ENCODE measurements at regions not wholly inside any gene's neighbourhood (a gene's known extent, or its start where the extent isn't known, plus 50 kb on each side); places are given as distances from the start of the nearest gene placed in this dataset.

- Histone ChIP-seq H3K9me3 (ENCODE audit: control insufficient read depth, insufficient read depth, low read length) (peaks cover 3% of the 10 kb centered on the region; the same call in 1 of the 2 replicates), H3K36me3 (ENCODE audit: insufficient read depth, low read length) (no peaks in the 10 kb centered on the region), H3K9ac (ENCODE audit: low read depth, low read length) (no peak overlapping the region), H3K4me1 (ENCODE audit: insufficient read depth, low read length) (peaks cover 16% of the 10 kb centered on the region; the same call in 1 of the 2 replicates)
These were observed 475.0 kb downstream of the MIAT start for GRCh38 chr22:27132400-27132799.

GRCh38 chr22:27133019-27133431 is 475.6 kb downstream of the MIAT start:
- peaks cover 3% of the 10 kb centered on the region; the same call in 1 of the 2 replicates for H3K9me3 ChIP-seq (ENCODE audit: control insufficient read depth, insufficient read depth, low read length)
- peaks cover 16% of the 10 kb centered on the region; the same call in 1 of the 2 replicates for H3K4me1 ChIP-seq (ENCODE audit: insufficient read depth, low read length)
- H3K9ac ChIP-seq (ENCODE audit: low read depth, low read length): no peak overlapping the region
- H3K36me3 ChIP-seq (ENCODE audit: insufficient read depth, low read length): no peaks in the 10 kb centered on the region

GRCh38 chr22:27133681-27134314 is 476.4 kb downstream of the MIAT start:
- H3K36me3 ChIP-seq (ENCODE audit: insufficient read depth, low read length): no peaks in the 10 kb centered on the region
- peaks cover 16% of the 10 kb centered on the region; the same call in 1 of the 2 replicates for H3K4me1 ChIP-seq (ENCODE audit: insufficient read depth, low read length)
- peaks cover 3% of the 10 kb centered on the region; the same call in 1 of the 2 replicates for H3K9me3 ChIP-seq (ENCODE audit: control insufficient read depth, insufficient read depth, low read length)
- 0 out of 2 replicates have a peak overlapping the region, but pooled peaks have one; percentile 2 for H3K9ac ChIP-seq (ENCODE audit: low read depth, low read length)

GRCh38 chr22:27134315-27134701 is 476.9 kb downstream of the MIAT start:
- no peaks in the 10 kb centered on the region for H3K36me3 ChIP-seq (ENCODE audit: insufficient read depth, low read length)
- H3K9ac ChIP-seq (ENCODE audit: low read depth, low read length): no peak overlapping the region
- peaks cover 3% of the 10 kb centered on the region; the same call in 1 of the 2 replicates for H3K9me3 ChIP-seq (ENCODE audit: control insufficient read depth, insufficient read depth, low read length)
- H3K4me1 ChIP-seq (ENCODE audit: insufficient read depth, low read length): peaks cover 16% of the 10 kb centered on the region; the same call in 1 of the 2 replicates

- peaks cover 16% of the 10 kb centered on the region; the same call in 1 of the 2 replicates for H3K4me1 ChIP-seq (ENCODE audit: insufficient read depth, low read length)
These were observed 477.9 kb downstream of the MIAT start for GRCh38 chr22:27135031-27135981.

GRCh38 chr22:27136596-27136995 is 479.2 kb downstream of the MIAT start:
- Histone ChIP-seq H3K36me3 (ENCODE audit: insufficient read depth, low read length) (no peaks in the 10 kb centered on the region), H3K9ac (ENCODE audit: low read depth, low read length) (no peak overlapping the region), H3K4me1 (ENCODE audit: insufficient read depth, low read length) (peaks cover 16% of the 10 kb centered on the region; the same call in 1 of the 2 replicates), H3K9me3 (ENCODE audit: control insufficient read depth, insufficient read depth, low read length) (peaks cover 3% of the 10 kb centered on the region; the same call in 1 of the 2 replicates)

More at GRCh38 chr22:27135031-27135981, 477.9 kb downstream of the MIAT start:
- no peaks in the 10 kb centered on the region for H3K36me3 ChIP-seq (ENCODE audit: insufficient read depth, low read length)
- no peak overlapping the region for H3K9ac ChIP-seq (ENCODE audit: low read depth, low read length)
- H3K9me3 ChIP-seq (ENCODE audit: control insufficient read depth, insufficient read depth, low read length): peaks cover 3% of the 10 kb centered on the region; the same call in 1 of the 2 replicates

- H3K36me3 ChIP-seq (ENCODE audit: insufficient read depth, low read length): no peaks in the 10 kb centered on the region
- peaks cover 16% of the 10 kb centered on the region; the same call in 1 of the 2 replicates for H3K4me1 ChIP-seq (ENCODE audit: insufficient read depth, low read length)
- H3K9ac ChIP-seq (ENCODE audit: low read depth, low read length): no peak overlapping the region
- peaks cover 3% of the 10 kb centered on the region; the same call in 1 of the 2 replicates for H3K9me3 ChIP-seq (ENCODE audit: control insufficient read depth, insufficient read depth, low read length)
These were observed 480.5 kb downstream of the MIAT start for GRCh38 chr22:27137871-27138337.

- peaks cover 3% of the 10 kb centered on the region; the same call in 1 of the 2 replicates for H3K9me3 ChIP-seq (ENCODE audit: control insufficient read depth, insufficient read depth, low read length)
- peaks cover 15% of the 10 kb centered on the region; the same call in 1 of the 2 replicates for H3K4me1 ChIP-seq (ENCODE audit: insufficient read depth, low read length)
- H3K9ac ChIP-seq (ENCODE audit: low read depth, low read length): no peak overlapping the region
- no peaks in the 10 kb centered on the region for H3K36me3 ChIP-seq (ENCODE audit: insufficient read depth, low read length)
These were observed 481.1 kb downstream of the MIAT start for GRCh38 chr22:27138471-27138870.

- Histone ChIP-seq H3K9me3 (ENCODE audit: control insufficient read depth, insufficient read depth, low read length) (peaks cover 3% of the 10 kb centered on the region; the same call in 1 of the 2 replicates), H3K4me1 (ENCODE audit: insufficient read depth, low read length) (no peaks in the 10 kb centered on the region), H3K9ac (ENCODE audit: low read depth, low read length) (no peak overlapping the region), H3K36me3 (ENCODE audit: insufficient read depth, low read length) (no peaks in the 10 kb centered on the region)
These were observed 482.6 kb downstream of the MIAT start for GRCh38 chr22:27139935-27140511.

GRCh38 chr22:27142286-27142685 is 484.9 kb downstream of the MIAT start:
- Histone ChIP-seq H3K4me1 (ENCODE audit: insufficient read depth, low read length) (no peaks in the 10 kb centered on the region), H3K9me3 (ENCODE audit: control insufficient read depth, insufficient read depth, low read length) (no peaks in the 10 kb centered on the region), H3K9ac (ENCODE audit: low read depth, low read length) (no peak overlapping the region), H3K36me3 (ENCODE audit: insufficient read depth, low read length) (no peaks in the 10 kb centered on the region)

- Histone ChIP-seq H3K9ac (ENCODE audit: low read depth, low read length) (no peak overlapping the region), H3K36me3 (ENCODE audit: insufficient read depth, low read length) (no peaks in the 10 kb centered on the region), H3K4me1 (ENCODE audit: insufficient read depth, low read length) (no peaks in the 10 kb centered on the region), H3K9me3 (ENCODE audit: control insufficient read depth, insufficient read depth, low read length) (no peaks in the 10 kb centered on the region)
These were observed 486.9 kb downstream of the MIAT start for GRCh38 chr22:27144321-27144720.

- no peak overlapping the region for H3K9ac ChIP-seq (ENCODE audit: low read depth, low read length)
- H3K36me3 ChIP-seq (ENCODE audit: insufficient read depth, low read length): no peaks in the 10 kb centered on the region
- H3K4me1 ChIP-seq (ENCODE audit: insufficient read depth, low read length): no peaks in the 10 kb centered on the region
- no peaks in the 10 kb centered on the region for H3K9me3 ChIP-seq (ENCODE audit: control insufficient read depth, insufficient read depth, low read length)
These were observed 489.7 kb downstream of the MIAT start for GRCh38 chr22:27146866-27147633.

- no peaks in the 10 kb centered on the region for H3K9me3 ChIP-seq (ENCODE audit: control insufficient read depth, insufficient read depth, low read length)
- no peaks in the 10 kb centered on the region for H3K4me1 ChIP-seq (ENCODE audit: insufficient read depth, low read length)
- H3K9ac ChIP-seq (ENCODE audit: low read depth, low read length): no peak overlapping the region
- no peaks in the 10 kb centered on the region for H3K36me3 ChIP-seq (ENCODE audit: insufficient read depth, low read length)
These were observed 490.7 kb downstream of the MIAT start for GRCh38 chr22:27148055-27148454.
